HCT116 (cell line): ENCODE measurements at regions not wholly inside any gene's neighbourhood (a gene's known extent, or its start where the extent isn't known, plus 50 kb on each side); places are given as distances from the start of the nearest gene placed in this dataset.

Experiments used
- ATAC-seq: fragments of 200-7000 bp; cut with Tn5 transposase; 2 replicates; pipeline ENCODE4 v1.9.1; 2020; ENCODE audit warnings: mild to moderate bottlenecking, moderate library complexity
- BruUV-seq: library from RNA; stranded (reverse); fragments of 400-500 nt; replicated peaks from 2 replicates; lab custom pipeline; 2021; lab: Mats Ljungman, UMichigan
- CTCF ChIA-PET: fragments of 300-600 bp; sonication (Branson Sonifier 250); formaldehyde crosslinking; loops from one replicate; lab custom pipeline; 2021; ENCODE audit warnings: antibody characterized with exemption; lab: Charles Lee
- POLR2A ChIA-PET: fragments of 300-600, 350-600 bp; sonication (Branson Sonifier 250); formaldehyde crosslinking; loops from one replicate; lab custom pipeline; 2021; ENCODE audit warnings: antibody characterized with exemption; lab: Charles Lee
- RAD21 ChIA-PET, 2 experiments: fragments of 300-600 bp; sonication (Branson Sonifier 250); formaldehyde crosslinking; loops; one replicate each; lab custom pipeline; 2023; ENCODE audit warnings: low total read pairs in 2 of 2; ENCODE audit not compliant: uncharacterized antibody in 2 of 2, unreplicated experiment in 2 of 2, low non-redundant PET in 1 of 2; lab: Charles Lee
- DNase-seq: peaks from one replicate; pipeline ENCODE4 v3.0.0-alpha.2; 2010; ENCODE audit warnings: low read depth, low spot score
- H2AFZ ChIP-seq: fragments of 200-600 bp; shearing (Covaris generic), sonication (generic); 2 replicates; pipeline ENCODE4 v1.6.1; 2017; ENCODE audit warnings: low read depth, mixed run types, mixed read lengths, antibody characterized with exemption, low read length; ENCODE audit not compliant: poor library complexity, severe bottlenecking
- H3K27ac ChIP-seq: 2 replicates; pipeline ENCODE4 v1.5.1; 2012; ENCODE audit warnings: low read depth, low read length
- H3K27me3 ChIP-seq: fragments of 200-600 bp; sonication (generic); 2 replicates; pipeline ENCODE4 v1.6.1; 2016; ENCODE audit warnings: mixed run types, low read length, mixed read lengths; ENCODE audit not compliant: insufficient read depth
- H3K36me3 ChIP-seq, 2 experiments: fragments of 200-500 bp in 1 of 2; fragments of 200-600 bp in 1 of 2; sonication (Bioruptor generic) in 1 of 2; sonication (generic) in 1 of 2; 2 replicates each; pipeline versions ENCODE4 v1.5.1 to v1.6.1; 2014 to 2016; ENCODE audit warnings: low read length in 2 of 2, inconsistent platforms in 1 of 2, mixed read lengths in 1 of 2, mixed run types in 1 of 2; ENCODE audit not compliant: insufficient read depth in 2 of 2, control insufficient read depth in 1 of 2
- H3K4me1 ChIP-seq, 2 experiments: fragments of 200-600 bp in 1 of 2; sonication (generic) in 1 of 2; 2 replicates each; pipeline versions ENCODE4 v1.5.1 to v1.6.1; 2012 to 2017; ENCODE audit warnings: low read length in 2 of 2, inconsistent platforms in 1 of 2, mild to moderate bottlenecking in 1 of 2, mixed read lengths in 1 of 2, mixed run types in 1 of 2, moderate library complexity in 1 of 2; ENCODE audit not compliant: insufficient read depth in 2 of 2, control insufficient read depth in 1 of 2
- H3K4me2 ChIP-seq: fragments of 200-600 bp; sonication (generic); 2 replicates; pipeline ENCODE4 v1.6.1; 2017; ENCODE audit warnings: mixed run types, low read length, mixed read lengths
- H3K4me3 ChIP-seq, 2 experiments: fragments of 200-600 bp in 1 of 2; sonication (generic) in 1 of 2; replicated peaks in 1 of 2; 2 replicates each; pipeline ENCODE4 v1.5.1; 2011 to 2016; ENCODE audit warnings: low read length in 2 of 2, control low read depth in 1 of 2, low read depth in 1 of 2, mild to moderate bottlenecking in 1 of 2, mixed read lengths in 1 of 2, mixed run types in 1 of 2
- H3K79me2 ChIP-seq: fragments of 200-600 bp; sonication (generic); 2 replicates; pipeline ENCODE4 v1.6.1; 2017; ENCODE audit warnings: mild to moderate bottlenecking, mixed run types, low read length, moderate library complexity, mixed read lengths; ENCODE audit not compliant: insufficient read depth
- H3K9ac ChIP-seq: fragments of 200-600 bp; sonication (generic); 2 replicates; pipeline ENCODE4 v1.6.1; 2016; ENCODE audit warnings: low read length, mixed read lengths
- H3K9me2 ChIP-seq: fragments of 200-600 bp; sonication (generic), shearing (Covaris generic); 2 replicates; pipeline ENCODE4 v1.6.1; 2017; ENCODE audit warnings: mixed run types, mild to moderate bottlenecking, moderate library complexity; ENCODE audit not compliant: insufficient read depth
- H3K9me3 ChIP-seq, 2 experiments: fragments of 200-500 bp in 1 of 2; fragments of 200-600 bp in 1 of 2; sonication (Bioruptor generic) in 1 of 2; sonication (generic) in 1 of 2; 2 replicates each; pipeline ENCODE4 v1.6.1; 2014 to 2017; ENCODE audit warnings: low read length in 2 of 2, mixed read lengths in 2 of 2, inconsistent platforms in 1 of 2, low read depth in 1 of 2, mild to moderate bottlenecking in 1 of 2, mixed run types in 1 of 2, moderate library complexity in 1 of 2; ENCODE audit not compliant: control insufficient read depth in 1 of 2, insufficient read depth in 1 of 2
- H4K20me1 ChIP-seq: fragments of 200-600 bp; sonication (generic), shearing (Covaris generic); 2 replicates; pipeline ENCODE4 v1.6.1; 2017; ENCODE audit warnings: mixed run types, mild to moderate bottlenecking, moderate library complexity; ENCODE audit not compliant: insufficient read depth
- EZH2phosphoT487 ChIP-seq: fragments of 200-600 bp; IDR thresholded peaks from 2 replicates; pipeline ENCODE4 v1.6.1; 2018; ENCODE audit warnings: antibody characterized with exemption, borderline replicate concordance
- JUND ChIP-seq: IDR thresholded peaks from 2 replicates; pipeline ENCODE4 v1.6.1; 2012
- POLR2A ChIP-seq: IDR thresholded peaks from 2 replicates; pipeline ENCODE4 v1.7.0; 2011; ENCODE audit warnings: borderline replicate concordance; ENCODE audit not compliant: insufficient read depth, insufficient read length; ENCODE audit errors: extremely low read depth
- POLR2AphosphoS5 ChIP-seq: IDR thresholded peaks from 2 replicates; pipeline ENCODE4 v1.6.1; 2011; ENCODE audit warnings: mild to moderate bottlenecking, low read depth, low read length, moderate library complexity
- REST ChIP-seq: IDR thresholded peaks from 2 replicates; pipeline ENCODE4 v1.6.1; 2012; ENCODE audit warnings: low read depth
- SIN3A ChIP-seq: IDR thresholded peaks from 2 replicates; pipeline ENCODE4 v1.6.1; 2012; ENCODE audit warnings: low read depth
- SP1 ChIP-seq: IDR thresholded peaks from 2 replicates; pipeline ENCODE4 v1.6.1; 2012; ENCODE audit warnings: low read depth
- ZBTB33 ChIP-seq: IDR thresholded peaks from 2 replicates; pipeline ENCODE4 v1.6.1; 2011; ENCODE audit warnings: mild to moderate bottlenecking, low read length, moderate library complexity; ENCODE audit not compliant: insufficient replicate concordance; ENCODE audit errors: extremely low read depth
- intact Hi-C: fragments of 100-400 bp; cut with micrococcal nuclease; formaldehyde crosslinking; loops from 2 replicates; pipeline ENCODE4 v1.10.0; 2022

GRCh38 chr4:163662768-163663167, 168.3 kb downstream of the TMA16 start:
- H2AFZ ChIP-seq: no peak overlapping the region
- no peak for ATAC-seq
- no peaks in the 10 kb centered on the region for H3K9me2 ChIP-seq
- no peak overlapping the region for H3K4me3 ChIP-seq
- no peak for DNase-seq
- H4K20me1 ChIP-seq: no peaks in the 10 kb centered on the region
- CTCF ChIA-PET: interaction anchor here (0.6 kb wide), 1 partner anchor 945 kb away, joined by 3 read pairs; no protein-coding TSS in a partner anchor
- no peak overlapping the region for H3K9ac ChIP-seq
- no peaks in the 10 kb centered on the region for H3K27me3 ChIP-seq
- no peaks in the 10 kb centered on the region for H3K79me2 ChIP-seq
- no peaks in the 10 kb centered on the region for H3K4me1 ChIP-seq
- POLR2A ChIA-PET: no interaction called here
- no peak overlapping the region for H3K4me2 ChIP-seq
- TF ChIP-seq SIN3A (no peak), SP1 (no peak), JUND (no peak), EZH2phosphoT487 (no peak), REST (no peak), POLR2A (no peak), POLR2AphosphoS5 (no peak), ZBTB33 (no peak)
- RAD21 ChIA-PET: no interaction called here
- no peak overlapping the region for H3K27ac ChIP-seq
- intact Hi-C loops: no loop called here
- H3K9me3 ChIP-seq: no peaks in the 10 kb centered on the region
- no TSS peak for BruUV-seq
- no peaks in the 10 kb centered on the region for H3K36me3 ChIP-seq
